H9 (cell line): ENCODE measurements at regions not wholly inside any gene's neighbourhood (a gene's known extent, or its start where the extent isn't known, plus 50 kb on each side); places are given as distances from the start of the nearest gene placed in this dataset.

Source experiments
- DNase-seq: peaks from one replicate; pipeline ENCODE4 v3.0.0-alpha.2; 2017
- H2AFZ ChIP-seq: one replicate; pipeline ENCODE4 v1.6.1; 2013; ENCODE audit warnings: mild to moderate bottlenecking, low read length, control low read depth, moderate library complexity
- H2AK5ac ChIP-seq: 2 replicates; pipeline ENCODE4 v1.6.1; 2013; ENCODE audit warnings: low read length, control low read depth, mixed read lengths; ENCODE audit not compliant: insufficient read length
- H2BK120ac ChIP-seq: one replicate; pipeline ENCODE4 v1.6.1; 2013; ENCODE audit warnings: low read depth, mild to moderate bottlenecking, low read length, control low read depth, inconsistent platforms; ENCODE audit not compliant: poor library complexity, severe bottlenecking
- H2BK12ac ChIP-seq: 2 replicates; pipeline ENCODE4 v1.6.1; 2013; ENCODE audit warnings: low read length, control low read depth, mixed read lengths, low read depth; ENCODE audit not compliant: insufficient read length
- H2BK15ac ChIP-seq: 2 replicates; pipeline ENCODE4 v1.6.1; 2013; ENCODE audit warnings: low read depth, low read length, control low read depth
- H2BK20ac ChIP-seq: one replicate; pipeline ENCODE4 v1.6.1; 2013; ENCODE audit warnings: low read depth, mild to moderate bottlenecking, low read length, control low read depth, inconsistent platforms; ENCODE audit not compliant: poor library complexity, severe bottlenecking
- H2BK5ac ChIP-seq: 2 replicates; pipeline ENCODE4 v1.6.1; 2013; ENCODE audit warnings: low read length, control low read depth, mixed read lengths; ENCODE audit not compliant: insufficient read length
- H3K14ac ChIP-seq: 2 replicates; pipeline ENCODE4 v1.6.1; 2013; ENCODE audit warnings: low read length, control low read depth; ENCODE audit not compliant: insufficient read depth
- H3K18ac ChIP-seq: 2 replicates; pipeline ENCODE4 v1.6.1; 2013; ENCODE audit warnings: low read depth, mild to moderate bottlenecking, mixed read lengths, low read length, control low read depth; ENCODE audit not compliant: insufficient read length
- H3K23ac ChIP-seq: 2 replicates; pipeline ENCODE4 v1.6.1; 2013; ENCODE audit warnings: low read length, control low read depth, mixed read lengths, low read depth; ENCODE audit not compliant: insufficient read length
- H3K23me2 ChIP-seq: 2 replicates; pipeline ENCODE4 v1.6.1; 2013; ENCODE audit warnings: low read depth, mild to moderate bottlenecking, mixed read lengths, low read length, control low read depth; ENCODE audit not compliant: insufficient read length, poor library complexity, severe bottlenecking
- H3K27ac ChIP-seq: 2 replicates; pipeline ENCODE4 v1.5.1; 2013; ENCODE audit warnings: low read length, control low read depth, mixed read lengths, low read depth; ENCODE audit not compliant: insufficient read length
- H3K27me3 ChIP-seq: 2 replicates; pipeline ENCODE4 v1.6.1; 2013; ENCODE audit warnings: low read length, control low read depth, inconsistent platforms; ENCODE audit not compliant: insufficient read depth
- H3K4ac ChIP-seq: 2 replicates; pipeline ENCODE4 v1.6.1; 2013; ENCODE audit warnings: low read depth, mild to moderate bottlenecking, control low read depth, inconsistent platforms, low read length, moderate library complexity
- H3K4me1 ChIP-seq: 2 replicates; pipeline ENCODE4 v1.6.1; 2013; ENCODE audit warnings: low read length, control low read depth, inconsistent platforms; ENCODE audit not compliant: insufficient read depth
- H3K4me2 ChIP-seq: 2 replicates; pipeline ENCODE4 v1.6.1; 2013; ENCODE audit warnings: low read length, control low read depth, mixed read lengths; ENCODE audit not compliant: insufficient read length, insufficient read depth
- H3K56ac ChIP-seq: 2 replicates; pipeline ENCODE4 v1.6.1; 2013; ENCODE audit warnings: low read depth, mild to moderate bottlenecking, mixed read lengths, low read length, control low read depth; ENCODE audit not compliant: insufficient read length
- H3K79me1 ChIP-seq: 2 replicates; pipeline ENCODE4 v1.6.1; 2013; ENCODE audit warnings: low read depth, mild to moderate bottlenecking, moderate library complexity, low read length, control low read depth, inconsistent platforms; ENCODE audit not compliant: insufficient read depth, poor library complexity, severe bottlenecking
- H3K79me2 ChIP-seq: 2 replicates; pipeline ENCODE4 v1.6.1; 2013; ENCODE audit warnings: low read length, control low read depth, inconsistent platforms; ENCODE audit not compliant: insufficient read depth
- H3K9ac ChIP-seq: 2 replicates; pipeline ENCODE4 v1.6.1; 2013; ENCODE audit warnings: low read length, control low read depth, mixed read lengths; ENCODE audit not compliant: insufficient read length; ENCODE audit errors: extremely low read depth
- H3K9me3 ChIP-seq: one replicate; pipeline ENCODE4 v1.6.1; 2013; ENCODE audit warnings: low read depth, low read length, inconsistent platforms; ENCODE audit not compliant: control insufficient read depth
- H3T11ph ChIP-seq: one replicate; pipeline ENCODE4 v1.6.1; 2013; ENCODE audit warnings: mild to moderate bottlenecking, low read length, control low read depth, inconsistent platforms
- H4K20me1 ChIP-seq: one replicate; pipeline ENCODE4 v1.6.1; 2013; ENCODE audit not compliant: control insufficient read depth, insufficient read length, insufficient read depth
- H4K5ac ChIP-seq: 2 replicates; pipeline ENCODE4 v1.6.1; 2013; ENCODE audit warnings: low read depth, mild to moderate bottlenecking, mixed read lengths, low read length, control low read depth; ENCODE audit not compliant: insufficient read length
- H4K8ac ChIP-seq: replicated peaks from 2 replicates; pipeline ENCODE4 v1.6.1; 2013; ENCODE audit warnings: low read length, control low read depth, mixed read lengths, low read depth; ENCODE audit not compliant: insufficient read length
- H4K91ac ChIP-seq: 2 replicates; pipeline ENCODE4 v1.6.1; 2013; ENCODE audit warnings: low read depth, mild to moderate bottlenecking, moderate library complexity, mixed read lengths, low read length, control low read depth; ENCODE audit not compliant: insufficient read length
- H3K27ac Mint-ChIP-seq, 3 experiments: 2 replicates in 2 of 3; 3 replicates in 1 of 3; pipeline ENCODE4 v1.8.0; 2020 to 2021; ENCODE audit warnings: mixed read lengths in 3 of 3, mild to moderate bottlenecking in 1 of 3, moderate library complexity in 1 of 3
- H3K27me3 Mint-ChIP-seq: 2 replicates; pipeline ENCODE4 v1.8.0; 2021; ENCODE audit warnings: low read depth, mild to moderate bottlenecking, moderate library complexity, mixed read lengths
- H3K36me3 Mint-ChIP-seq, 3 experiments: 2 replicates in 2 of 3; 3 replicates in 1 of 3; pipeline ENCODE4 v1.8.0; 2020 to 2021; ENCODE audit warnings: low read depth in 3 of 3, mixed read lengths in 3 of 3; ENCODE audit not compliant: insufficient read depth in 1 of 3
- H3K4me1 Mint-ChIP-seq, 2 experiments: 2 replicates each; pipeline ENCODE4 v1.8.0; 2020; ENCODE audit warnings: mixed read lengths in 2 of 2
- H3K4me3 Mint-ChIP-seq, 2 experiments: 2 replicates in 1 of 2; 3 replicates in 1 of 2; pipeline ENCODE4 v1.8.0; 2020 to 2021; ENCODE audit warnings: mild to moderate bottlenecking in 2 of 2, mixed read lengths in 2 of 2, moderate library complexity in 1 of 2
- H3K9me3 Mint-ChIP-seq, 2 experiments: 2 replicates in 1 of 2; 3 replicates in 1 of 2; pipeline ENCODE4 v1.8.0; 2020; ENCODE audit warnings: mild to moderate bottlenecking in 2 of 2, mixed read lengths in 2 of 2, moderate library complexity in 1 of 2
- CTCF ChIP-seq: fragments of 200-600 bp; sonication (generic); conservative IDR thresholded peaks from 3 replicates; pipeline ENCODE4 v1.8.0; 2021; ENCODE audit warnings: antibody characterized with exemption, mild to moderate bottlenecking
- WGBS: extraction: QIAGEN DNeasy Blood & Tissue Kit; methylation state at CpG from one replicate; pipeline ENCODE4 v1.1.7; 2013; ENCODE audit warnings: missing lambda C conversion rate, low lambda C conversion rate, mixed read lengths; ENCODE audit not compliant: insufficient read length; ENCODE audit errors: extremely low coverage; 5-methylcytosine and 5-hydroxymethylcytosine counted together

- TF ChIP-seq CTCF: no peak
- Histone ChIP-seq H2AK5ac (no peak overlapping the region), H3K18ac (no peak overlapping the region), H3K23ac (no peak overlapping the region), H3K4ac (no peak overlapping the region), H2BK5ac (no peak overlapping the region), H4K5ac (no peak overlapping the region), H4K20me1 (no peaks in the 10 kb centered on the region), H3K79me1 (no peaks in the 10 kb centered on the region), H3K4me2 (no peak overlapping the region), H4K91ac (no peak overlapping the region), H3K56ac (no peak overlapping the region), H2BK120ac (no peak overlapping the region), H3K27ac (no peak overlapping the region), H3K27me3 (no peaks in the 10 kb centered on the region), H3K9me3 (no peaks in the 10 kb centered on the region), H2BK12ac (no peak overlapping the region), H2BK20ac (no peak overlapping the region), H3K14ac (no peak overlapping the region), H3K79me2 (no peaks in the 10 kb centered on the region), H3T11ph (no peak overlapping the region), H3K23me2 (no peaks in the 10 kb centered on the region), H2AFZ (no peak overlapping the region), H3K4me1 (no peaks in the 10 kb centered on the region; the same call in 1 of the 2 replicates), H3K9ac (no peak overlapping the region), H2BK15ac (no peak overlapping the region), H4K8ac (no peak overlapping the region)
- Mint-ChIP-seq H3K4me1 (peaks cover 15 to 17% of the 10 kb centered on the region in 2 experiments), H3K27me3 (peaks cover 7% of the 10 kb centered on the region), H3K4me3 (no peak overlapping the region), H3K27ac (no peak overlapping the region), H3K9me3 (peaks cover 7 to 9% of the 10 kb centered on the region in 2 experiments), H3K36me3 (peaks cover 0 to 11% (median 5%) of the 10 kb centered on the region in 3 experiments; a peak in 5 of 7 replicates)
- no peak for DNase-seq
- WGBS: no CpG with 5 or more reads among the region's 2 CpGs
Measured at GRCh38 chr6:40232698-40233097, 298.4 kb upstream of the MOCS1 start.
